Stimulated activated CD4-positive, alpha-beta T cell treated with anti-CD3 and anti-CD28 coated beads, TNF-alpha, amount 100 ng/mL, for 1 hour (primary cell): ENCODE measurements at regions not wholly inside any gene's neighbourhood (a gene's known extent, or its start where the extent isn't known, plus 50 kb on each side); places are given as distances from the start of the nearest gene placed in this dataset.
"Not testable (repeated sequence)": the region's sequence is repeated elsewhere in the genome, so short reads cannot be mapped to it uniquely, and the experiment has no call there.

Experiments used
- DNase-seq, 3 donors: peaks; one replicate each; pipeline ENCODE4 v3.0.0-alpha.2; 2020; ENCODE audit warnings: low read depth in 3 of 3, low spot score in 1 of 3

DNA sequence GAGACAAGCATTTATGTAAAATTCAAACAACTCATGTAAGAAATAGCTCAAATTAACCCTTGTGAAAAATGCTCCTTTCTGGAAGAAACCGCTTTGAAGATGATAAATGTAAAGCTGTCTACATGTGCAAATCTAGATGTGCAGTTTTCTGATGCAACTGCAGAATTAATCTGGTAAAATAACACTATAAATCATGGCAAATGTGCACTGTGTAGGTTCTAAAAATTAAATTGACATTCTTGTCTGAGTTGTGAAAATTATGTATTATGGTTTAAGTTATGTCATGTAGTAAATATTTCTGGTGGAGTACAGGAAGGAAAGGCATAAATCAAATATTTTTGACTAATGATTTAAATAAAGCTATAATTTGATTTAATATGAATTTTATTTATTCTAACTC, 678.1 kb upstream of the SEMA6D start:
- DNase-seq, result no peak

DNA sequence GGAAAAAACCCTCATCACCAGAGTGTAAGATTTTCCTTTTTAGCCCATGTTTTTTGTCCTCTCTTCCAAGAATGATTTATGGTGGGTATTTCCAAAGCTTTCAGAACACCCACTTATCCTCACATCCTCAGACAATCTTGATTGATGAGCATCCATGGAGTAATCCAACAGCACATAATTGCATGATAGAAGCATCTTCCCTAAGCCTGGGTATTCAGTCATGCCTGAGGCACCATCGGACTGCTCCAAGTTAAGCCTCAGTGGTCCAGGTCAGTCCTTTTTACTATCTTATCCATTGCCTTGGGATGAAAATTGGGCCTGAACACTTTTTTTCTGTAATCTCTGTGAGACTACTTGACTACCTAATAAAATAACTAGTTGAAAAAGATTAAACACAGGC, 676.0 kb upstream of the SEMA6D start:
- DNase-seq, result no peak

DNA sequence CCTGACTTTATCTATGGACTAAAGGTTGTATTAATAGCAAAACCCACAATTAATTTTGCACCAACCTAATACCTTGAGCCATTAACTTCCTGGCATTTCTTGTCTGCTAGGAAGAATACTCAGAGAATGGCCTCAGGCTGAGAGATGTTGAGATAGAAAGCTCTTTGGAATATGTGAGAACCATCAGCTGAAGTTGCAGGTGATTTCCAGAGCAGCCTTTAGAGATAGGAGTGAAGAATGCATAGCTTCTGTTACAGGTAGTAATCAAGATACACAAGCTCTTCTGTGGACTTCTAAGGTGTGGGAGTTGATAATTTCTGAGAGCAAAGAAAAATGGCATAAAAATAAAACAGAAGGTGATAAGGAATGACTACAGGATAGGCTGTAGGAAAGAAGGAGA, 669.3 kb upstream of the SEMA6D start:
- DNase-seq, result not testable (repeated sequence)

DNA sequence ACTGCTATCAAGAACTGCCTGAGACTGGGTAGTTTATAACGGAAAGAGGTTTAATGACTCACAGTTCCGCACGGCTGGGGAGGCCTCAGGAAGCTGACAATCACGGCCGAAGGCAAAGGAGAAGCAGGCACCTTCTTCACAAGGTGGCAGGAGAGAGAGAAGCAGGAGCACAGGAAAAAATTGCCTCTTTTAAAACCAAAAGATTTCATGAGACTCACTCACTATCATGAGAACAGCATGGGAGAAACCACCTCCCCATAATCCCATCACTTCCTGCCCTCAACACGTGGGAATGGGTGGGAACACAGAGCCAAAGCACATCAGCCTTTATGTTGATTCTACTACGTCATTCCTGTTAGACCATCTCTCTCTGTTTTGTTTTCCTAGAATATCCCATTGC, 650.9 kb upstream of the SEMA6D start:
- no peak for DNase-seq

DNA sequence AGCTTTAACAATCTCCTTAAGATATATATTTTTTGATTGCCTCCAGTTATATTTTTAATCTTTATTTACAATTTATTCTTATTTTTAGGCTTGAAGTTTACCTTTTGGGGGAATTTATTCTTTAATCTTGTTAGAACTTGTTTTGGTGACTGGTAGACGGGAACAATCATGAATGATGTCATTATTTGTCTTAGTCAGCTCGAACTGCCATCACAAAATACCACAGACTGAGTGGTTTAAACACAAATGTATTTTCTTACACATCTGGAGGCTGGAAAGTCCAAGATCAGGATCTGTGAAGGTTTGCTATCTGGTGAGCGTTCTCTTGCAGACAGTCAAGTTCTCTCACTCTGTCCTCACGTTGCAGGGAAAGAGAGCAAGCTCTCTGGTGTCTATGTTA, 639.5 kb upstream of the SEMA6D start:
- not testable (repeated sequence) for DNase-seq

DNA sequence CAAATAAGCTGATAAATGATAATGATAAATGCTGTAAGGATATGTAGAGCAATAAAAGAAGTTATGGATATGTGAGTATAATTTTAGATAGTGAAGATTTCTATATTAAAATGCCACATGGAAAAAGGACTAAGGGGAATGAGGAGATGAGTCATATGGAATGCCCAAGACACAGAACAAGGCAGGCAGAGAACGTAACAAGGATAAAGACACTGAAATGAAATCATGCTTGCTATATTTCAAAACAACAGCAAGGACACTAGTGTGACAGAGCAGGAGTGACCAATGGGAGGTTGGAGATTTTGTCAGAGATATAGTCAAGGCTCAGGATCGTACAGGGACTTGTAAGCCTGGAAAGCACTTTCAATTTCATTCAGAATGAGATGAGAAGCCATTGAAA, 621.5 kb upstream of the SEMA6D start:
- no peak for DNase-seq

DNA sequence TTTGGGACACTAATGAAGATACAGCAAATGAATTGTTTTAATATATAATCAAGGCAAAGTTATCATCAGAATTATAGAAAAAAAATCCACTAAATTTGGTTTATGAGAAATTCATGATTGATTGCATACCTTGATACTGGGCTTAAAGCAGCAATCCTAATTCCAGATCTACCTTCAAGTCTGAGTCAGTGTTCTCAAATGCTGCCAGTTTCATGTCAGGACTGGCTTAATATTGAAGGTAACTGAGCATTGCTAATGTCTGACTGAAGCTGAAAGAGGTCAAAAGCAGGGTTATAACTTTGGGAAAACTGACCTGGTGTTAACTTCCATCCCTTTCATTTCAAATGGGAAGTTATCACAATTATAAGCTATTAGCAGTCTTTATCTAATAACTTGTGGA, 618.8 kb upstream of the SEMA6D start:
- DNase-seq, result not testable (repeated sequence)

DNA sequence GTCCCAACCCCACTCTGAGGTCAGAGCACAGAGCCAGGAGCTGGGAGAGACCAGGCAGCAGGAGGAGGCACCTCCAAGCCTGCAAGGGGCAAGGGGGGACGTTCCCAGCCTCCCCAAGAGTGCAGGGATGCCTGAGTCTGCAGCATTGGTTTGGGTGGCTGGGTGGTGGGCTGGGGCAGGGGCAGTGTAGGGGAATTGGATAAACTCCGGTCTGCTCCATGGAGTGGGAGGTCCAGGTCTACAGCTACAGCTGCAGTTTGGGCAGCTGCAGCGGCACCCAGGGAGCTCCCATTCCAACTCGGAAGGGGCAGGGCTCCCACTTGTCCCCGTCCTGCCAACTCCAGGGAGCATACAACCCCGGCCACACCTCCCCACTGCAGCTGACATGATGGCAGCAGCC, 617.5 kb upstream of the SEMA6D start:
- not testable (repeated sequence) for DNase-seq

DNA sequence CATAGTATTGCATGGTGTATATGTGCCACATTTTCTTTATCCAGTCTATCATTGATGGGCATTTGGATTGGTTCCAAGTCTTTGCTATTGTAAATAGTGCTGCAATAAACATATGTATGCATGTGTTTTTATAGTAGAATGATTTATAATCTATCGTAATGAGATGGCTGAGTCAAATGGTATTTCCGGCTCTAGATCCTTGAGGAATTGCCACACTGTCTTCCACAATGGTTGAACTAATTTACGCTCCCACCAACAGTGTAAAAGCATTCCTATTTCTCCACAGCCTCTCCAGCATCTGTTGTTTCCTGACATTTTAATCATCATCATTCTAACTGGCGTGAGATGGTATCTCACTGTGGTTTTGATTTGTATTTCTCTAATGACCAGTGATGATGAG, 608.5 kb upstream of the SEMA6D start:
- DNase-seq, result not testable (repeated sequence)

DNA sequence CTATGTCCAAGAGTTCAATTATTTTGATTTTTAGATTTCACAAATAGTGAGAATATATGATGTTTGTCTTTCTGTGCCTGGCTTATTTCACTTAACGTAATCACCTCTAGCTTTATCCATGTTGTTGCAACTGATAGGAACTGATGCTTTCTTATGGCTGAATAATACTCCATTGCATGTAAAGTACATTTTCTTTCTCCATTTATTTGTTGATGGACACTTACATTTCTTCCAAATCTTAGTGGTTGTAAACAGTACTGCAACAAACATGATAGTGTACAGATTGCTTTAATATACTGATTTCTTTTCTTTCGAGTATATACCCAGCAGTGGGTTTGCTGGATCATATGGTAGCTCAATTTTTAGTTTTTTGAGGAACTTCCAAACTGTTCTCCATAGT, 600.6 kb upstream of the SEMA6D start:
- DNase-seq, result no peak

DNA sequence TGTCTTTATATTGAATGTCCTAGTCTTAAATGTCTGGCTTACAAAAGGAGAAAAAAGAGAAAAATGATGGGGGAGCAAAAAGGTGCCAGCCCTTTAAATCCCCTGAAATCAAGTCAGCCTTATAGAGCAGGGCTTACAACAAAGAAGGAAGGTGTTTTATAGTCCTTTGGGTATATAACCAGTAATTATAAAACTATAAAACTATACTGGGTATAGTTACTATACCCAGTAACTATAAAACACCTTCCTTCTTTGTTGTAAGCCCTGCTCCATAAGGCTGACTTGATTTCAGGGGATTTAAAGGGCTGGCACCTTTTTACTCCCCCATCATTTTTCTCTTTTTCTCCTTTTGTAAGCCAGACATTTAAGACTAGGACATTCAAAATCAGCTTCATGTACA, 598.0 kb upstream of the SEMA6D start:
- no peak for DNase-seq

DNA sequence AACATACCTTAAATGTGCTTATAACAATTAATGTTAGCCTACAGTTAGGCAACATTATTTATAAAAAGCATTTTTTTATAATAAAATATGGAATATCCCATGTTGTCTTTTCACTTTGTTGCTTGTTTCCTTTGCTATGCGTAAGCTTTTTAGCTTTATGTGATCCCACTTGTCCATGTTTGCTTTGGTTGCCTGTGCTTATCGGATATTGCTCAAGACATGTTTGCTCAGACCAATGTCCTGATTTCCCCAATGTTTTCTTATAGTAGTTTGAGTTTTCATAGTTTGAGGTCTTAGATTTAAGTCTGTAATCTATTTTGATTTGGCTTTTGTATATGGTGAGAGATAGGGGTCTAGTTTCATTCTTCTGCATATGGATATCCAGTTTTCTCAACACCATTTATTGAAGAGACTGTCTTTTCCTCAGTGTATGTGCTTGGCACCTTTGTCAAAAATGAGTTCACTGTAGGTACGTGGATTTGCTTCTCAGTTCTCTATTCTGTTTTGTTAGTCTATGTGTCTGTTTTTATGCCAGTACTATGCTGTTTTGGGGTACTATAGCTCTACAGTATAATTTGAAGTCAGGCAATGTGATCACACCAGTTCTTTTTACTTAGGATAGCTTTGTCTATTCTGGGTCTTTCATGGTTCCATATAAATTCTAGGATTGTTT, 592.7 kb upstream of the SEMA6D start:
- DNase-seq, result no peak

DNA sequence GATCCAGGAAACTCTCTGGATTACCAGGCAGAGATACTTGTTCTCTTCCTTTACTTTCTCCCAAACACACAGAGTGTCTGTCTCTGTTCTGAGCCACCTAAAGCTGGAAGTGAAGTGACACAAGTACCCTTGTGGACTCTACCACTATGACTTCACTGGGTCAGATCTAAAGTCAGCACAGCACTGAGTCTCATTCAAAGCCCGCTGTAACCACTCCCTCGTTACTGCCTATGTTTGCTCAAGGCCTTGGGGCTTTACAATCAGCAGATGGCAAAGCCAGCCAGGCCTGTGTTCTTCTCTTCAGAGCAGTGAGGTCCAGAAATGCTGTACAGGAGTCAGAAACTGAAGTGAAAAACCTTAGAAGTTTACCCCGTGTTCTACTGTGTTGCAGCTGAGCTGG, 588.3 kb upstream of the SEMA6D start:
- DNase-seq, result no peak

DNA sequence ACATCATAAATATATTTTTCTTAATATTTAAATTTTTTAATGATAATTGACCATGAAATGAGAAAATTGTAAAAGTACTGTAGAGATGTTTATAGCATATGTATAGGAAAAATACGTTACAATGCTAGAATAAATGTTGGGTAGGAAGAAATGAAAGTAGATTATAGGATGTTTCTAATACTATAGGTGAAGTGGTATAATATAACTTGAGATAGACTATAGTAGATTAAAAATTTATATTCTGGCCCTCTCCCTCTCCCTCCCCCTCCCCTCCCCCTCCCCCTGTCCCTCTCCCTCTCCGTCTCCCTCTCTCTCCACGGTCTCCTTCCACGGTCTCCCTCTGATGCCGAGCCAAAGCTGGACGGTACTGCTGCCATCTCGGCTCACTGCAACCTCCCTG, 585.9 kb upstream of the SEMA6D start:
- not testable (repeated sequence) for DNase-seq

DNA sequence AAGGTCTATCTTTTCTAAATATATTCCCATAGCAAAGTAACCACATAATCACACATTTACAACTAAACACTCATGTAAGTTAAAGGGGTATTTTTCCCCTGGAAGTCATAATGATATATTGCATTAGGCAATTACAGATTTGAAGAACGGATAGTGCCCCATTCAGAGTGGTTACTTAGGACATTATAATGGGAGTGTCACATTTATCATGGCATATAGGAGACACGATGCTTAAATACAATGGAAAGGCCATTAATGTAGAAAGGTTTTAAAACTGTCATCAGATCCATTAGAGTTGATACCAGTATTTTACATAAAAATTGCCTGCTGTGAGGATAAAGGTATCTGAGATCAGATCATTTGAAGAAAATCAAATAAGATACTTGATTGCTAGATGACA, 582.0 kb upstream of the SEMA6D start:
- DNase-seq, result no peak

DNA sequence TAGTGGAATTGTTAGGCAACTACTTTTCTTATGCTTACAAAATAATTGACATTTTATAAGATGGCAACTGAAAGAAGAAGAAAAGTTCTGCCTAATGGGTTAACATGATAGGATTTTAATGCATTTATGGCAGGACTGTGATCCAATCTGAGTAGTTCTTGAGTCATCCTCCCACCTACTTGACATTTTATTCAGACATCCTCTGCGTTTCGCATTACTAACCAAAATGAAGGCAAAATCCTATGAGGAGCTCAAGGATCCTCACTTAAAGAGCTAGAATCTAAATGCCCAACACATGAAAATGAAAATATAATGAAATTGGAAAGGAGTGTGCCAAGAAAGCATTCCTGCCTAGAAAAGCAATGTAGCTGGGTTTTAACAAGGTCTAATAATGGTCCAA, 581.1 kb upstream of the SEMA6D start:
- DNase-seq, result no peak

DNA sequence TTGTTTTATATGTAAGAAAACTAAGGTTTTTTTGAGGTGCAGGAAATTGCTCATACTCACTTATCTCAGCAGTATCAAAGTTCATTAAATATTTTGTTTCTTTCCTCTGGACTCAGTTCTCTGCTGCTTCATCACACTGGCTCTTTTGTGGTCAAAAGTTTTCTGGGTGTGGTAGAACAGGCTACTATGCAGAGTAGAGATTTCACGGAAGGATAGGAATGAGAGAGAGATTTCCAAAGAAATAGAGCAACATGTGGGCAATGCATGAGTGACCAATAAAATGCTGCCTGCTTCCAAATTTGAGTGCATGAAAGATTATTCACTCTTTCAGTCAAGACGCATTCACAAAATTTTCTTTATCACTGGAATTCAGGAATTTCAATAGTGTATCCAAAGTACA, 577.3 kb upstream of the SEMA6D start:
- no peak for DNase-seq

DNA sequence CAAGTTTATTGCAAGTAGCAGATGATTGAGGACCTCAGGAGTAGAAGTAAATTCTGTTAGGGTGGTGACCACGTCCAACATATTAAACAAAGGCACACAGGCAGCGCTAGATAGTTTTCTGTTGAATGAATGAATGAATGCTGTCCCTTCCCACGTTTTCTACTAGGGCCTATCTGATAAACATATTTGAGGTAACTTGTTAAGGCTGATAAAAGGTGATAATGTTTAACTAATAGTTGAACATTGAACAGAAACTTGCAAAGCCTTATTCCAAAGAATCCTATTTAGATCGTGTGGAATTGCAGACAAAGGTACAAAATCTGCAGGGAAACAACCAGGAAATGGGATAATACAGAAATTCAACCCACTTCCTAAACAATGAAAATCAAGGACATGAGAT, 559.5 kb upstream of the SEMA6D start:
- no peak for DNase-seq

DNA sequence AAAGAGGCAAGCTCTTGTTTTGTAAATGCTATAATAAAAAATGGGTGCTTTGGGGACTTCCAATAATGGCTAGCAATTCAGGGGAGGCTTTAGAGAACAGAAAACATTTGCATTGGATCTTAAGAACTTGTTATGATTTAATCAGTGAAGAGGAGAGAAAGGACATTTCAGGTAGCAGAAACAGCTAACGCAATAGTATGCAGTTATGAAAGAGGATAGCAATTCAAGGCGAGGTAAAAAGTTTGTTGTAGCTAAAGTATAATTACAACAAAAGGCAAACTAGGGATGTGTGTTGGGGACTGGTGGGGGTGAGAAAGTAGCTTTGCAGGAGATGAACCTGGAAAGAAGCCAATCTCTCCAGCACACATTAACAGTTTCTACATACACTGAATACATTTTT, 558.7 kb upstream of the SEMA6D start:
- no peak for DNase-seq

DNA sequence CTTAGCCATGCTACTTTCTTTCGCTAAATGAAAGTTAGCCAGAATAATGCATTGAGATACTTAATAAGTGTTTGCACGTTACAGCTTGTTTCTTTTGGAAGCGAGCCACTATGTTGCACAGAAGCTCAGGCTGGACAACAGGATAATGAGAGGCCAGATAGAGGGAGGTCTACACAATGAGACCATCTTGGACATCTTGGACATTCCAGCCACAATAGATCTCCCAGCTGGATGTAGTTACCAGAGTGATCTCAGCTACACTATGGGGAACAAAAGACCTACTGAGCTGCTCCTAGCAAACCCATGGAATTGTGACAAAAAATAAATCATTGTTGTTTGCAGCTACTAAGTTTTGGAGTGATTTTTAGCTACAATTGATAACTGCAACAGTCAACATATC, 540.1 kb upstream of the SEMA6D start:
- DNase-seq, result no peak

DNA sequence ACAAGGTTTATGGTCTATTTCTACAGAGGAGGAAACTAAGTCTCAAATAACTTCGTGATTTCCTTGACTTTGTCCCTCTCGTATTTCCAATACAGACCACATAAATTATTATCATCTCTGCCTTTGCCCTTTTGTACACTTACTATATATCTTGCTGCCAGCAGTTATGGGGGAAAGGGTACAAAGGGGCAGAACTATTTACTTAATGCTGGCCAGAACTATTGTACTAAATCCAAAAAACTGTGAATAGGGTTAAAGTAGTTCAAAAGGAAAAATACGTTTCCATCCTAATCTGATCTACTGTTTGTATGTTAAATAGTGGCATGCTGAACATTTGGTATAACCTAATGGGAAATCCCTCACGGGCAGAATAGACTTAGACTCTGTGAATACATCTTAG, 537.3 kb upstream of the SEMA6D start:
- DNase-seq, result no peak

DNA sequence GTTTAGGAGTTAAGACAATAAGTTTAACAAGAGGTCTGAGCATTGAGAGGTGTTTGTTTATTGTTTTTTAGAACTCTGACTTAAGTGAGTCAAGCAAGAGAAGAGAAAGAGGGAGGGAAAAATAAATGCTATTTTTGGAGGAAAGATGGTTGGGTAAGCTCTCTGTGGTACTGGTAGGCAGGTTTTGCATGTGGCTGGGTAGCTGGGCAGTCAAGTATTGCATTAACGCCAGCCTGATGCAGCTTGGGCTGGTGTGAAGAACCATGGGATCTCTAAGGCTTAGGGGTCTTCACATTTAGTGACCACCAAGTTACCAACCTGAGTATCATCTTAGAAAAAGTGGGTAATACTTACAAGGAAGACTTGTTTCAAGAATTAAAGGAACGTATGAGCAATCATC, 534.5 kb upstream of the SEMA6D start:
- DNase-seq, result no peak

DNA sequence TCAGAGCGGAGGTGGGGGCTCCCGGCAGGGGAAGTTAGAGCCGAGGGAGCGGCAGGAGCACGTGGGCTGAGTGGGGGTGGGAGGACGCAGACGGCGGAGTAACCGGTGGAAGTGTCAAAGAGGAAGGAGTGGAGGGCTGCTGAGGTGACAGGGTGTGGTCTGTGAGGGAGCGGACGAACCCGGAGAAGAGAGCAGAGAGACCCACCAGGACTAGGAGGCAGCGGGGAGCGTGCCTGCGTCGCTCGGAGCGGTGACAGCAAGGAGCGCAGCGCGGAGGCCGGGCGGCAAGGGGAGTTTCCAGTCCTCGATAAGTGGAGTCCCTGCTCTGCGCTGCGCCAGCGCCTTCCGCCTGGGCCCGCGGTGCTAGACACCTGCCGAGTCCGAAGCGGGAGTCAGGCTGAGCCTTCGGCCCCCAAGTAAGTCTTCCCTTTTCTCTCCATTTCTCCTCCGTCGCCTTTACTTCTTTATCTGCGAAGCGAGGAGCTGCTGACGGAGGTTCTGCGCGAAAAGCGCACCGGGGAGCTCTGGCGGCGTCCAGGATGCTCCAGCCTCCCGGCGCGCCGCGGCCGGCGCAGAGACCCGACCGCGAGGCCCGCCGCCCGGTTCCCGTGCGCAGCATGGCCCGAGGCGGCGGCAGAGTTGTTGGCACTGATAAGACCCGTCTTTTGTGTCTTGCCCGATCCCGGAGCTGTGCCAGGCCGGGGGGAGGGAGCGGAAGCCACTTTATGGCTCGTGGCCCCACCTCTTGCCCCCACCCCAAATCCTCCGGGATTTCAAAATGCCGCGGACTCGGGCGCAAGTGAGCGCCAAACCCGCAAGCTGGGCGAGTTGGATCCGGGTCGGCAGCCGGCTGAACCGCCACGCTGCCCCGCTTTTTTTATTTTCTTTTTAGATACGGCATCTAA, 533.0 kb upstream of the SEMA6D start:
- no peak for DNase-seq
